ENCODE measurements at regions not wholly inside any gene's neighbourhood (a gene's known extent, or its start where the extent isn't known, plus 50 kb on each side); places are given as distances from the start of the nearest gene placed in this dataset.

- no peak for ATAC-seq (ENCODE audit: low read depth)
- DNase-seq = no peak
- Mint-ChIP-seq H3K36me3 (no peaks in the 10 kb centered on the region), H3K4me3 (no peak overlapping the region), H3K9me3 (no peaks in the 10 kb centered on the region), H3K4me1 (peaks cover 2% of the 10 kb centered on the region), H3K27me3 (no peaks in the 10 kb centered on the region), H3K27ac (no peak overlapping the region)
- POLR2A ChIA-PET = no interaction called here
These were observed 500.1 kb upstream of the HTR2A start for GRCh38 chr13:47396915-47397314.

GRCh38 chr13:47374741-47375140, 477.9 kb upstream of the HTR2A start:
- Mint-ChIP-seq H3K27ac (no peak overlapping the region), H3K36me3 (no peaks in the 10 kb centered on the region), H3K9me3 (peaks cover 6% of the 10 kb centered on the region), H3K4me1 (no peaks in the 10 kb centered on the region), H3K4me3 (no peak overlapping the region), H3K27me3 (no peaks in the 10 kb centered on the region)
- POLR2A ChIA-PET = interaction anchor here (0.5 kb wide), 1 partner anchor 1220 kb away, joined by 4 read pairs; no protein-coding TSS in a partner anchor
- DNase-seq (no peak), ATAC-seq (ENCODE audit: low read depth) (no peak)

GRCh38 chr13:47372751-47373150, 475.9 kb upstream of the HTR2A start:
- ATAC-seq (ENCODE audit: low read depth) (no peak), DNase-seq (no peak)
- H3K4me3 Mint-ChIP-seq = no peak overlapping the region
- H3K9me3 Mint-ChIP-seq = peaks cover 7% of the 10 kb centered on the region
- H3K36me3 Mint-ChIP-seq = no peaks in the 10 kb centered on the region
- no peaks in the 10 kb centered on the region for H3K4me1 Mint-ChIP-seq
- H3K27me3 Mint-ChIP-seq = no peaks in the 10 kb centered on the region
- POLR2A ChIA-PET = no interaction called here
- no peak overlapping the region for H3K27ac Mint-ChIP-seq

- no peak for ATAC-seq (ENCODE audit: low read depth)
- Mint-ChIP-seq H3K36me3 (no peaks in the 10 kb centered on the region), H3K27me3 (no peaks in the 10 kb centered on the region)
These were observed 454.9 kb upstream of the HTR2A start for GRCh38 chr13:47351798-47352197.

GRCh38 chr13:47350334-47351124, 453.7 kb upstream of the HTR2A start:
- Mint-ChIP-seq H3K27ac (no peak overlapping the region), H3K27me3 (no peaks in the 10 kb centered on the region), H3K36me3 (no peaks in the 10 kb centered on the region), H3K4me3 (no peak overlapping the region), H3K9me3 (no peaks in the 10 kb centered on the region), H3K4me1 (no peaks in the 10 kb centered on the region)
- DNase-seq (no peak), ATAC-seq (ENCODE audit: low read depth) (no peak)
- POLR2A ChIA-PET = interaction anchor here (0.6 kb wide), 1 partner anchor 871 kb away, joined by 4 read pairs; no protein-coding TSS in a partner anchor

More at GRCh38 chr13:47351798-47352197, 454.9 kb upstream of the HTR2A start:
- POLR2A ChIA-PET = no interaction called here
- no peak overlapping the region for H3K4me3 Mint-ChIP-seq
- no peaks in the 10 kb centered on the region for H3K4me1 Mint-ChIP-seq
- H3K27ac Mint-ChIP-seq = no peak overlapping the region
- DNase-seq = no peak
- H3K9me3 Mint-ChIP-seq = no peaks in the 10 kb centered on the region

- ATAC-seq (ENCODE audit: low read depth) = no peak
- Mint-ChIP-seq H3K27me3 (no peaks in the 10 kb centered on the region), H3K4me1 (no peaks in the 10 kb centered on the region), H3K27ac (no peak overlapping the region), H3K4me3 (no peak overlapping the region), H3K9me3 (no peaks in the 10 kb centered on the region), H3K36me3 (no peaks in the 10 kb centered on the region)
- POLR2A ChIA-PET = no interaction called here
- no peak for DNase-seq
These were observed 452.4 kb upstream of the HTR2A start for GRCh38 chr13:47349211-47349610.

GRCh38 chr13:47337781-47338507, 441.1 kb upstream of the HTR2A start:
- POLR2A ChIA-PET = no interaction called here
- H3K4me3 Mint-ChIP-seq = no peak overlapping the region
- no peak for ATAC-seq (ENCODE audit: low read depth)
- no peaks in the 10 kb centered on the region for H3K4me1 Mint-ChIP-seq
- H3K9me3 Mint-ChIP-seq = peaks cover 6% of the 10 kb centered on the region
- H3K27me3 Mint-ChIP-seq = no peaks in the 10 kb centered on the region
- no peaks in the 10 kb centered on the region for H3K36me3 Mint-ChIP-seq
- H3K27ac Mint-ChIP-seq = no peak overlapping the region
- no peak for DNase-seq

- Mint-ChIP-seq H3K9me3 (peaks cover 1% of the 10 kb centered on the region), H3K27me3 (no peaks in the 10 kb centered on the region), H3K27ac (no peak overlapping the region), H3K4me3 (no peak overlapping the region), H3K4me1 (no peaks in the 10 kb centered on the region), H3K36me3 (no peaks in the 10 kb centered on the region)
- no peak for DNase-seq
- POLR2A ChIA-PET = no interaction called here
- no peak for ATAC-seq (ENCODE audit: low read depth)
These were observed 437.3 kb upstream of the HTR2A start for GRCh38 chr13:47334173-47334572.

GRCh38 chr13:47332149-47332548, 435.3 kb upstream of the HTR2A start:
- Mint-ChIP-seq H3K4me1 (no peaks in the 10 kb centered on the region), H3K9me3 (peaks cover 1% of the 10 kb centered on the region), H3K4me3 (no peak overlapping the region), H3K36me3 (no peaks in the 10 kb centered on the region), H3K27ac (no peak overlapping the region), H3K27me3 (no peaks in the 10 kb centered on the region)
- no peak for ATAC-seq (ENCODE audit: low read depth)
- DNase-seq = no peak
- POLR2A ChIA-PET = no interaction called here

- Mint-ChIP-seq H3K27ac (no peak overlapping the region), H3K36me3 (no peaks in the 10 kb centered on the region), H3K4me3 (no peak overlapping the region), H3K4me1 (no peaks in the 10 kb centered on the region), H3K9me3 (no peaks in the 10 kb centered on the region), H3K27me3 (no peaks in the 10 kb centered on the region)
- ATAC-seq (ENCODE audit: low read depth) (no peak), DNase-seq (no peak)
- POLR2A ChIA-PET = no interaction called here
These were observed 433.2 kb upstream of the HTR2A start for GRCh38 chr13:47330031-47330430.

- Mint-ChIP-seq H3K4me3 (no peak overlapping the region), H3K27ac (no peak overlapping the region), H3K36me3 (no peaks in the 10 kb centered on the region), H3K4me1 (no peaks in the 10 kb centered on the region), H3K9me3 (no peaks in the 10 kb centered on the region), H3K27me3 (no peaks in the 10 kb centered on the region)
- POLR2A ChIA-PET = no interaction called here
- no peak for DNase-seq
- ATAC-seq (ENCODE audit: low read depth) = no peak
These were observed 431.0 kb upstream of the HTR2A start for GRCh38 chr13:47327861-47328260.

- no peaks in the 10 kb centered on the region for H3K36me3 Mint-ChIP-seq
- ATAC-seq (ENCODE audit: low read depth) (no peak), DNase-seq (no peak)
- POLR2A ChIA-PET = no interaction called here
- no peak overlapping the region for H3K4me3 Mint-ChIP-seq
- H3K4me1 Mint-ChIP-seq = no peaks in the 10 kb centered on the region
- H3K9me3 Mint-ChIP-seq = no peaks in the 10 kb centered on the region
- no peak overlapping the region for H3K27ac Mint-ChIP-seq
- H3K27me3 Mint-ChIP-seq = no peaks in the 10 kb centered on the region
These were observed 429.2 kb upstream of the HTR2A start for GRCh38 chr13:47326061-47326460.

- H3K36me3 Mint-ChIP-seq = no peaks in the 10 kb centered on the region
- DNase-seq (no peak), ATAC-seq (ENCODE audit: low read depth) (no peak)
- peaks cover 2% of the 10 kb centered on the region for H3K9me3 Mint-ChIP-seq
- no peak overlapping the region for H3K27ac Mint-ChIP-seq
- no peaks in the 10 kb centered on the region for H3K27me3 Mint-ChIP-seq
- POLR2A ChIA-PET = no interaction called here
- no peak overlapping the region for H3K4me3 Mint-ChIP-seq
- H3K4me1 Mint-ChIP-seq = no peaks in the 10 kb centered on the region
These were observed 420.5 kb upstream of the HTR2A start for GRCh38 chr13:47317356-47317755.

GRCh38 chr13:47310401-47310800, 413.5 kb upstream of the HTR2A start:
- POLR2A ChIA-PET = no interaction called here
- Mint-ChIP-seq H3K27me3 (no peaks in the 10 kb centered on the region), H3K27ac (no peak overlapping the region), H3K4me1 (no peaks in the 10 kb centered on the region), H3K36me3 (no peaks in the 10 kb centered on the region), H3K9me3 (no peaks in the 10 kb centered on the region), H3K4me3 (no peak overlapping the region)
- no peak for DNase-seq
- ATAC-seq (ENCODE audit: low read depth) = no peak
